ENCODE measurements at regions not wholly inside any gene's neighbourhood (a gene's known extent, or its start where the extent isn't known, plus 50 kb on each side); places are given as distances from the start of the nearest gene placed in this dataset.
"Not testable (repeated sequence)": the region's sequence is repeated elsewhere in the genome, so short reads cannot be mapped to it uniquely, and the experiment has no call there.

GRCh38 chr9:20242510-20243189, 379.6 kb downstream of the MLLT3 start:
- WGBS = 48% methylated on average over 10 of the region's 10 CpGs
- DNase-seq (ENCODE audit: low spot score in 2 of 2) = no peak
- Histone ChIP-seq H3K4me1 (no peaks in the 10 kb centered on the region), H3K4me3 (no peak overlapping the region), H3K27me3 (no peaks in the 10 kb centered on the region), H3K9me3 (no peaks in the 10 kb centered on the region), H3K36me3 (no peaks in the 10 kb centered on the region), H3K27ac (no peak overlapping the region)
- TF ChIP-seq POLR2A (IDR thresholded peaks at IDR 0.05) = no peak
- no peak for TF ChIP-seq CTCF (IDR thresholded peaks at IDR 0.05)
- no peak for TF ChIP-seq POLR2AphosphoS5 (IDR thresholded peaks at IDR 0.05)
- TF ChIP-seq EP300 (IDR thresholded peaks at IDR 0.05) = no peak

DNA sequence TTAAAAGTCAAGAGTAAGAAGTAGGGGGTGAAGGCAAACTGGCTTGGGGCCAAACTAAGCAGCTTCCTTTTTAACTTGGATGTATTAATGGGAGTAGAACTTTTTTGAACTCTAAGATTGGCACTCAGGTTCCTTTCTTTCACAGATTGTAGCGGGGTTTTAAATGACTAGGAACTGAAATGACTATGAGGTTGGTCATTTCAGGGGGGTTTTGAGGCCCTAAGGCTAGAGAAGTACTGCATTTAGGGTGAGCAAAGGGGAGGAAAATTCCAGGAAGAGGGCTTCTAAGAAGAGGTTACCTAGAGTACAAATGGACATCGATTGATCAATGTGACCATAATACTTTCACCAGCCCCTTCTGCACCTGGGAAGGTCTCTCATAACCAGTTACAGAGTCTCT, 381.8 kb downstream of the MLLT3 start:
- no peaks in the 10 kb centered on the region for H3K9me3 ChIP-seq
- no peak overlapping the region for H3K27ac ChIP-seq
- no peak overlapping the region for H3K4me3 ChIP-seq
- no peaks in the 10 kb centered on the region for H3K36me3 ChIP-seq
- no peaks in the 10 kb centered on the region for H3K27me3 ChIP-seq
- 85% methylated on average over 2 of the region's 2 CpGs for WGBS
- no peak for TF ChIP-seq CTCF (IDR thresholded peaks at IDR 0.05)
- no peak for TF ChIP-seq POLR2AphosphoS5 (IDR thresholded peaks at IDR 0.05)
- no peak for TF ChIP-seq EP300 (IDR thresholded peaks at IDR 0.05)
- TF ChIP-seq POLR2A (IDR thresholded peaks at IDR 0.05) = no peak
- no peak for DNase-seq (ENCODE audit: low spot score in 2 of 2)
- no peaks in the 10 kb centered on the region for H3K4me1 ChIP-seq

GRCh38 chr9:20238921-20239320, 383.4 kb downstream of the MLLT3 start:
- peaks cover 3% of the 10 kb centered on the region for H3K9me3 ChIP-seq
- H3K27ac ChIP-seq = no peak overlapping the region
- H3K36me3 ChIP-seq = no peaks in the 10 kb centered on the region
- H3K4me3 ChIP-seq = no peak overlapping the region
- WGBS = 78% methylated on average over 1 of the region's 1 CpG
- TF ChIP-seq CTCF (IDR thresholded peaks at IDR 0.05) (no peak), POLR2A (IDR thresholded peaks at IDR 0.05) (no peak), POLR2AphosphoS5 (IDR thresholded peaks at IDR 0.05) (no peak)
- DNase-seq (ENCODE audit: low spot score in 2 of 2) = no peak
- no peaks in the 10 kb centered on the region for H3K27me3 ChIP-seq
- no peaks in the 10 kb centered on the region for H3K4me1 ChIP-seq

- 100% methylated on average over 1 of the region's 1 CpG for WGBS
- no peak for DNase-seq (ENCODE audit: low spot score in 2 of 2)
- H3K36me3 ChIP-seq = no peaks in the 10 kb centered on the region
- no peaks in the 10 kb centered on the region for H3K4me1 ChIP-seq
- no peaks in the 10 kb centered on the region for H3K27me3 ChIP-seq
- no peak overlapping the region for H3K4me3 ChIP-seq
- no peak overlapping the region for H3K27ac ChIP-seq
- peaks cover 3% of the 10 kb centered on the region for H3K9me3 ChIP-seq
- no peak for TF ChIP-seq CTCF (IDR thresholded peaks at IDR 0.05)
- no peak for TF ChIP-seq POLR2AphosphoS5 (IDR thresholded peaks at IDR 0.05)
- no peak for TF ChIP-seq POLR2A (IDR thresholded peaks at IDR 0.05)
- no peak for TF ChIP-seq EP300 (IDR thresholded peaks at IDR 0.05)
These were observed 384.6 kb downstream of the MLLT3 start for GRCh38 chr9:20237686-20238085.

- H3K4me1 ChIP-seq = no peaks in the 10 kb centered on the region
- H3K9me3 ChIP-seq = peaks cover 3% of the 10 kb centered on the region
- H3K36me3 ChIP-seq = no peaks in the 10 kb centered on the region
- no peak for TF ChIP-seq EP300 (IDR thresholded peaks at IDR 0.05)
- no peak for TF ChIP-seq POLR2A (IDR thresholded peaks at IDR 0.05)
- no peak for TF ChIP-seq POLR2AphosphoS5 (IDR thresholded peaks at IDR 0.05)
- no peak for TF ChIP-seq CTCF (IDR thresholded peaks at IDR 0.05)
- no peak overlapping the region for H3K27ac ChIP-seq
- H3K27me3 ChIP-seq = no peaks in the 10 kb centered on the region
- 53% methylated on average over 4 of the region's 4 CpGs for WGBS
- no peak overlapping the region for H3K4me3 ChIP-seq
- no peak for DNase-seq (ENCODE audit: low spot score in 2 of 2)
These were observed 385.6 kb downstream of the MLLT3 start for GRCh38 chr9:20236676-20237075.

- 100% methylated on average over 10 of the region's 11 CpGs for WGBS
- not testable (repeated sequence) for H3K36me3 ChIP-seq; DNase-seq (ENCODE audit: low spot score in 2 of 2); H3K4me3 ChIP-seq; H3K27ac ChIP-seq; H3K4me1 ChIP-seq; H3K27me3 ChIP-seq; H3K9me3 ChIP-seq
These were observed 387.1 kb downstream of the MLLT3 start for GRCh38 chr9:20235206-20235605.

All from suprapubic skin (tissue), 4 donors.